ENCODE measurements at regions not wholly inside any gene's neighbourhood (a gene's known extent, or its start where the extent isn't known, plus 50 kb on each side); places are given as distances from the start of the nearest gene placed in this dataset.

DNA sequence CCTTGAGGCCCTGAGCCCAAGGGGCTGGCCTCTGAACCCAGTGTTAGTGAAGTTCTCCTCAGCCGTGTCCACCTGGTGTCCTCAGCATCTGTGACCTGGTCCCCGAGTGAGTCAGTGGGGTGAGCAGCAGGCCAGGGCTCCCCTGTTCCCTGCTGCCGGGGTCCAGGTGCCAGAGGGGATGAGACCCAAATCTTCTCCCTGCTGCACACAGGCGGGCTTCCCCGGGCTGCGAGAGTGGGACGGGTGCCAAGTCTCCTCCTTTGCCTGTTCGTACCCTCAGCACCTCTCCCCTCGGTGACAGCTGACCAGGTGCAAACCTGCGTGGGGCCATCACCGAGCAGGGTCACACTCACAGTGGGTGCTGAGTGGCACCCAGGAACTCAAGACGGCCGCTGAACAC, 514.5 kb downstream of the TBC1D22A start:
- TF ChIP-seq, protein P1, sequence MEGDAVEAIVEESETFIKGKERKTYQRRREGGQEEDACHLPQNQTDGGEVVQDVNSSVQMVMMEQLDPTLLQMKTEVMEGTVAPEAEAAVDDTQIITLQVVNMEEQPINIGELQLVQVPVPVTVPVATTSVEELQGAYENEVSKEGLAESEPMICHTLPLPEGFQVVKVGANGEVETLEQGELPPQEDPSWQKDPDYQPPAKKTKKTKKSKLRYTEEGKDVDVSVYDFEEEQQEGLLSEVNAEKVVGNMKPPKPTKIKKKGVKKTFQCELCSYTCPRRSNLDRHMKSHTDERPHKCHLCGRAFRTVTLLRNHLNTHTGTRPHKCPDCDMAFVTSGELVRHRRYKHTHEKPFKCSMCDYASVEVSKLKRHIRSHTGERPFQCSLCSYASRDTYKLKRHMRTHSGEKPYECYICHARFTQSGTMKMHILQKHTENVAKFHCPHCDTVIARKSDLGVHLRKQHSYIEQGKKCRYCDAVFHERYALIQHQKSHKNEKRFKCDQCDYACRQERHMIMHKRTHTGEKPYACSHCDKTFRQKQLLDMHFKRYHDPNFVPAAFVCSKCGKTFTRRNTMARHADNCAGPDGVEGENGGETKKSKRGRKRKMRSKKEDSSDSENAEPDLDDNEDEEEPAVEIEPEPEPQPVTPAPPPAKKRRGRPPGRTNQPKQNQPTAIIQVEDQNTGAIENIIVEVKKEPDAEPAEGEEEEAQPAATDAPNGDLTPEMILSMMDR (IDR thresholded peaks at IDR 0.05; ENCODE audit: insufficient read depth, low read length, poor library complexity, severe bottlenecking): no peak
- TF ChIP-seq EZH2phosphoT487 (conservative IDR thresholded peaks at IDR 0.05; ENCODE audit: low read length): no peak
